ENCODE measurements at regions not wholly inside any gene's neighbourhood (a gene's known extent, or its start where the extent isn't known, plus 50 kb on each side); places are given as distances from the start of the nearest gene placed in this dataset.

DNA sequence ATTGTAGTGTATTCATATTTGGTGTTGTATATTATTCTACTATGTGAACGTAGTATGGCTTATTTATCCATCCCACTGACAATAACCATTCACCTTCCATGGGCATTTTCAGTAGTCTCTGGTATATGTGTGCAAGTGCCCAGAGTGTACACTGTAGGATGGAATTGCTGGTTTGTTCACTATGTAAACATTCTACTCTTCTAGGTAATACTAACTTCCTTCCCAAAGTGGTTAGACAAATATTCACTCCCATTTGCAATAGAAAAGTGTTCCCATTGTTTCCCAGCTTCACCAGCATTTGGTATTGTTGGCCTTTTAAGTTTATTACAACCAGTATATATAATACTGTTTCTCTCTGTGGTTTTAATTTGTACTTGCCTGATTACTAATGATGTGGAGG lies 153.7 kb downstream of the C7orf25 start:
- DNase-seq, result no peak

DNA sequence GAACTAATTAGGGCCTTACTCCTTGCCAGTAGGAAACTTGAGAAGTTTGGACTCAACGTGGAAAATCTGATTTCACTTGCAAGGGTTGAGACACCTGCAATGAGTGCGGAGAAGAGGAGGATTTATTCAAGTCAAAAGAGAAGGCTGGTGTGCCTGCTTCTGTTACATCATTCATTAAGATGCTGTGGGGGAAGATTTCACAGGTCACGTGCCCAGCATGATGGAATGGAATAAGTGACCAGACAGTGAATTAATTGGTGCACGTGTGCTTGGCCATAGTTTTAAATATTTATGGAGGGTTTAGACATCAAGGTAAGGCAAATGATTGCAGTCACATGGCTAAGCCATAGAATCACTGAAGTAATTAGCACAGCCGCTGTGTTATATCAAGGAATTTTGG lies 155.0 kb downstream of the C7orf25 start:
- DNase-seq, result no peak

DNA sequence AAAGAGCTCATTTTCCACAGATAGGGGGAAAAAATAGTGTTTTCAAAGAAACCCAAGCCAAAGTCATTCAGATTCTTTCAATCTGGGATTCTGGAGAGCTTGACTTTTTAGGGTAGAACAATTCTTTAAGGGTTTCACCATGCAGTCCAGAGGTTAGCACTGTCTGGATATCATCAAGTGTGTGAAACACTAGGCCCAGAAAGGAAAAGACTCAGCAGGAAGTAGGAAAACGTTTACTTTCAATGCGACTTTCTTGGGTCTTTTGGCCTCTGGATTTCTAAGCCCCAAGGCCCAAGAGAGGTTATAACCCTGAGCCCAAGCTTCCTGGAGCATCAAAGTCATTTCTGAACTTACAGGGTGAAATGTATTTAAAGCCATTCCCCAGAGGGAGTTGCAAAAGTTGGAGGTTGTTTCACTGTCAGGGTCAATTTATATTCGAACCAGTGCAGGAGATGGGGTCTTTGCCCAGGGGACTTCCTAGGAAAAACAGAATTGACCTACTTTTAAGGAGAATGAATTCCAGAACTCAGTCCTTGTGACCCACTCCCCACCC lies 158.0 kb downstream of the C7orf25 start:
- peak; percentile 51 for DNase-seq

DNA sequence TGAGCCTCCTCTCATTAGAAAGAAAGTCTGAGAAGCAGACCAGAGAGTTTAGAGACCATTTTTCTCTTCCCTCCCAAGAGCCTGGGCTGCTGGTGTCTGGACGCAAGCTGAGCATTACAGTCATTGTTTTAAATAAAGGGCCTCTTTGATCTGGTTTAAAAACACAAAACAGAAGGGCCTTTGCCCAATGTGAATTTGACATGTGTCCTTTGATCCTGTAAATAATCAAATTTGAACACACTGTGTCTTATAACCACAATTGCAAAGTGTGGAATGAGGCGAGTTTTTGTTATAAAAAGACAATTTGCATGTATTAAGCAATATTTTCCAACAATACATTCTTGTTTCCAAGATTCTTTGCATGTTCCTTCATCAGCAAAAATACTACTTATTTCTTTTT lies 158.5 kb downstream of the C7orf25 start:
- no peak for DNase-seq

DNA sequence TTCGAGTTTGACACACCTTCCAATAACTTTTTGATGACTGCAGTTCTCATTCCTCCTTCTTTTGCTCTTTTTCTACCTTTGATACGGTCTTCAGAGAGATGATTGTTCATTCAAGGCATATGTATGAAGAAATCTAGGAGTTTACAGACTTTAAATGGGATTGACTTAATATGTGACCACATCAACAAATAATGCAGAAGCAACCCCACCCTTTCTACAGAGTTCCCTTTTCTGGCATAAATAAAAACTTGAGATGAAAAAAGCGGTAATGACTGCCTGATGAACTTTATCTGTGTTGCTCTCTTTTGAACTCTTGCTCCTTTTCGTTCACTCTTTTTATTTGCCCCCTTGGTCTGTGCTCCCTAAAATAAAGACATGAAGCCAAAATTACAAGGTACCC lies 161.7 kb downstream of the C7orf25 start:
- no peak for DNase-seq

DNA sequence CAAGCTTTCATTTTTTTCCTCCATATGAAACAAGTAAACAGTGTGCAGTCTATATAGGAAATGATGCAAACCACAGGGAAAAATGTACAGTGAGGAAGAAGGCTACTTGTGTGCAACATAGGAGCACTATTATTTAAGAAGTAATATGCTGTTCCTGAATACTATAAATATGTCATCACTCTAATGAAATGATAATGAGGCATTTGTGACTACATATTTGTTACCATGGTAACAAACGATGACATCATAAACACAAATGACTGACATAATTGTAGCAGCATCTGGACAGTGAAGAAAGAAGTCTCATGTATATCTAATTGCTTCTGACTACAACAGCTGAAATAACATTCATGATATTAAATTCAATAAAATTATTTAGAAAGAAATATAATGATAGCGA lies 164.8 kb downstream of the C7orf25 start:
- no peak for DNase-seq

DNA sequence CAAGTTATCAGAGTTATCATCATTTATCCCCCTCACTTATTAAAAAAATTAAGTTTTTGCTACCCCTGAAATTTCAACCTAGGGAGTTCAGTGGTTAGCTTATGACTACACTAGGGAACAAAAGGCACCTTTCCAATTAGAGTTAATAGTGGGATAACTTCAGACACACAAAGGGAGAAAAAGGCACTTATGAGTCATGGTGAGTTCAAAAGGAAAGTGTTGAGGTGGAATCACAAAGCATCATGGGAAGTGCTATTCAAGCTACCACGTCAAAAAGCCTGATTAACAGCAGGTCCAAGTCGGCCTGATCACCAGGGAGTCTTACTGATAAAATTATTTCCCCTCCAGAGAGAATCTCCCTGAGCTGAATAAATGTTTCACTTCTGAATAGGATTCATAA lies 165.7 kb downstream of the C7orf25 start:
- no peak for DNase-seq

DNA sequence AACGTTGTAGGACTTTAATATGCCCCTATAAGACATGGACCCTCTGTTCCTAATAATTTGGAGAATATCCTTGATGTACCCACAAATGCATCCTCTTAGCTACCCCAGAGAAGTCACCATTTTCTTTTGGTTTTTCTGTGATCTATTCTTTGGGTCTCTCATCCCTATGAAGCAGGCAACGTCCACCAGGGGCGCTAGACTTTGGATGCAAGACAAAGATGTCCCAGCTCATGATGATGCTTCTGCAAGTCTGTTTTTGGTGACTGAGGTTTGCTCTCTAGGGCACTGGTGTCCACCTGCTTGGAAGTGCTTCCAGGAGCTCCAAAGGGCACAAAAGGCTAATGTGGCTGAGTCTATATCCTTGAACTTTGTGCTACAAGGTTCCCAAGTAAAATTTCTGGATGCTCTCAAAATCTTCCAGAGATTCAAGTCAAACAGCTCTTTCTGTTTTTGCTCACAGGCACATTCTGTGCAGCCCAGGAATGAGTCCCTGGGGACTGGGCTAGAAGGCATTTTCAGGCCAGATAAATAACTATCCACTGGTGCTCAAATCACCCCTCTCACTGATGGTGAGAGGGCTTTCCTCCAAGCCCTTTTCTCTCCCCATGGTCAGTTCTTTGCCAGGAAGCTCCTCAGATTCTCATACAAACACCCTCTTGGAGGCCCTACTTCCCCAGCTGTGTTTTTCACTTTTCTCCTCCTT lies 166.4 kb downstream of the C7orf25 start:
- no peak for DNase-seq

DNA sequence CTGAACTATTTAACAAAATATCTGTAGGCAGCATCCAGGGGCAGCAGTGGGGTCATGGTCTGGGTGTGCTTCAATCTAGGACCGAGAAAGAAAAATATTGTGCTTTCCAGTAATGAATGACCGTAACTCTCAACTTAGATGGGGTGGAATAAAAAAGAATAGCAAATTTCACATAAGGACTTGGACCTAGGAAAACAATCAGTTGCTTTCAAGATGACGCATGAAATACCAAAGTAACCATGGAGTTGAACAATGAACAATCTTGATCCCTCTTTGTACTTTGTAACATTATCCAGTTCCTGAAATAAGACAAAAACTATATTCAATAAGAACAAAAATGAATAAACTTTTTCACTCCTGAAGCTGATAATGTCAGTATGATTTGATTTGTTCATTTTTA lies 167.1 kb downstream of the C7orf25 start:
- no peak for DNase-seq

DNA sequence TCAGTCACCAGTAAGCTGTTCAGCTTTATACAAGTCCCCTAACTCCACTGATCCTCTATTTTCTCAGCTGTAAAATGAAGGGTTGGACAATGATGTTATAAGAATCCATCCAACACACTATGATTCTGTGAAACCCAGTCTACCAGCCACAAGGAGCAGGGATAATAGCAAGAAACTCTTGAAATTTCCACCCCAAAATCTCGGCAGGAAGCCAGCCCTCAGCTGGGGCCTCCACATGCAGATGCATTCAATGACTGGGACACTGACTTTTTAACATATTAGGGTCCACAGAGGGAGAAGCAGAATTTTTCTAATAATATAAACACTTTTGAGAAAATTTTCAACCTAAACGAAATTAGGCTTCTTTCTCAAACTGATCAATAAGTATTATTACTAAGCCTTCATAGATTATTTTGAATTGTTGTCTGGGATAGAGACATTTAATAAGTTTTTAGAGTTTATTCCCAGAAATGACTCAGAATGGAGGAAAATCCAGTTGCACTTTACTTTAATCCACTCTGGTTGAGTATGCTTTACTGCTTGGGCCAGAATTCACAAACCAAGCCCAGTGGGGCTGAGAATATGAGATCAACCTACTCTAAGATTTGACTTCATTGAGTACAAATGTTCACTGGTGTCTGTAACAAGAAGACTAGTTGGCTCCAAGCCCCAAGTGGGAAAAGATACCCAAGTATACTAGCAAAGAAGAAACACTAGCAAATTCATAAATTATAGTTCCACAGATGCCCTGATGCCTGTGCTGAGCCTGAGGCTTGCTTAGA lies 168.6 kb downstream of the C7orf25 start:
- DNase-seq, result no peak

DNA sequence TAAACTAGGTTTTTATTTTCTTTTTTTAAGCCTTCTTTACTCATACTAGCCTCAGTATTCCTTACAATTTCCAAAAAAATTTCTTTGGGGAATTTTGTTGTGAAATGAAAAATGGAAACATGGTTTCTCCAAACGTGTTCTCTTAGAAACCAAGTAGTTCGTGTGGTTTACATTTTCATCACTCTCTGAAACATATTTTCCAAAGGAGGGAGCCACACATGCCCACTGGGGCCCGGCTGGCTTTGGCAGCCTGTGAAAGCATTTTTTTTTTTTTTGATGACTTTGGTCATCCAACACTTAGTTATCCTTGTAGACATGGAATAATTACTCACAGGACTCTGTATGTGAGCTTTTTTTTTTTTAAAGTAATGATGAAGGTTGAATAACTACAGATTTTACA lies 169.6 kb downstream of the C7orf25 start:
- DNase-seq, result no peak

DNA sequence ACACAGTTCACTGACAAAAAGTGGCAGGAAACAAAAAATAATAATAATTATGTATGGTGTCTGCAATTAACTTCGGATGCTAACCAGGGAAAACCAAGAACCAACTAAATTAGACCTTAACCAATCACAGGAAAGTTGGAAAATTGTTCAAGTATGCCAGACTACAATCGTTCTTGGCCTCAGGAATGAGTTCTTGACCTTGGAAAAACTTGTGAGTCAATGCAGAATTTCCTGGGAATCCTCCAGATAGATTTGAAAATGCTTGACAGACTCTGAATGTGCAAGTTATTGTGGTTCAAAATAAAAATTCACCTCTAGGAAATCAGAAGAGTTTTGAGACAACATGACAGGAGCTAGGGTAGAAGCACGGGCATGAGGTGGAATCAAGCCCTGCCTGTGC lies 171.5 kb downstream of the C7orf25 start:
- DNase-seq, result no peak

DNA sequence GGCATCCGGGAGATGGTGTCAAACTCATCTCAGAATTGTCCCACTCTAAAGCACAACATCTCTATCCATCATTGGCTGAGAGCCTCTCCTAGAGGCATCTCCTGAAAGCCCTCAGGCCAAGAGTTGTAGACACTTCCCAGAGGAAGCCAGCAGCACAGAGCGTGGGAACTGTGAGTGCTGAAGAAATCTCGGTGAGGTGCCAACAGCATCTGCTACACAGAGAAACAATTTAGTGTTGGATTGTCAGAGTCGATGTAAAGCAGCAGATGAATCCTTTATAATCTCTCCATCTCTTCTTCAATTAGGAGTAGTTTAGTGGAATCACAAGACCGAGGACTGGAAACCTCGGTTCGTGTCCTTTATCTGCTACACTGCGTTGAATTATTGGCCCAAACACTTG lies 172.2 kb downstream of the C7orf25 start:
- DNase-seq, result no peak

DNA sequence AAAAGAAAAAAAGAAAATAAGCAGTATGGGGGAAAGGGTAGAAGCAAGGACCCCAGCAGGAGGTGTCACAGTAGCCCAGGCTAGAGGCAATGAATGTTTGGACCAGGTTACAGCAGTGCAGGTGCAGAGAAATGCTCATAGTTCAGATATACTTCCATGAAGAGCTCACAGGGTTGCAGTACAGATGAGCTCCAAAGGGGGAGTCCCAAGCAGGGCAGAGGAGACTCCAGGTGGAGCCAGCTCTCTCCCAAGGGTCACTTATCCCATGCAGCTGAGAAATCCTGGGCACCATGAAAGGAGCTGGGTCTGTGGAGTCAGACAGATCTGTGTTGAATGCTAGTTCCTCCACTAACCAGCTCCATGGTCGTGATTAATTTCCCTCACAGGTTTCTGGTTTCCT lies 174.9 kb downstream of the C7orf25 start:
- DNase-seq, result no peak

DNA sequence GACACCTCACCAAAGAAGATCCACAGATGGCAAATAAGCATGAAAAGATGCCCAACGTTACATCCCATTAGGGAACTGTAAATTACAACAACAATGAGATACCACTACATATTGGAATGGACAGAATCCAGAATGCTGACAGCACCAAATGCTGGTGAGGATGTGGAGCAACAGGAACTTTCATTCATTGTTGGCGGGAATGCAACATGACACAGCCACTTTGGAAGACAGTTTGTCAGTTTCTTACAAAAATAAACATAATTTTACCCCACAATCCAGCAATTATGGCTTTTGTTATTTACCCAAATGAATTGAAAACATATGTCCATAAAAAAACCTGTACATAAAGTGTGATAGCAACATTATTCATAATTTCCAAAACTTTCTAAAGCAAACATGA lies 176.8 kb downstream of the C7orf25 start:
- no peak for DNase-seq

DNA sequence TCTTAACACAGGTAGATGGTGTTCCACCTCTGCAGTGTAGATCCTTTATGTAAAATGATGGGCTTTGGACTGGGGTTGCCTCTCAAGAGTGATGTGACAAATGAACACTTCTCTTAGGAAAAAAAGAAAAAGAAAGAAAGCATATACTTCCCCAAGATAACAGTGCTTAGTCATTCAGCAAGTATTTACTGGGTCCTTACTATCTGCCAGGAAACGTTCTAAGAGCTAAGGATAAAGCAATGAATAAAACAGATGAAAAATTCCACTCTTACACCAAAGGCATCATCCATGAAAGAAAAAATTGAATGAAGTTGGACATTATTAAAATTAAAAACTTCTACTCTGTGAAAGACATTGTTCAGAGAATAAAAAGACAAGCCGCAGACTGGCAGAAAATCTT lies 177.3 kb downstream of the C7orf25 start:
- no peak for DNase-seq

DNA sequence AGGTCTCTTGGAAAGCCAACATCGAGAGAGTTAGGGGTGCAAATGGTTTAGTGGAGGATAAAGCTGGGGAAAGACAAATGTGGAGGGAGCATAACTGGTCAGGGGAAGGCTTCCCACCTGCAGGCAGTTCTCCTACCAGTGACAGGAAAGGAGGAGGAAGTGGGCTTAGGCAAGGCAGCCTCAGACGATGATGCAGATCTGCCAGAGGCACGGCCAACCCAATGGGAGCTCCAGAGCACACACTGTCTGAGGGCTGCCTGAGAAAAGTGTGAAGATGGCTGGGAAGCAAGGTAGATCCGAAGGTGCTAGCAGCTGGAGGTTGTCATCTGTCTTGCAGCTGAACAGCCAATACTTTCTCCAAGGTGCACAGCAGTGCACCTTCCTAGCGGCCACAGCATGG lies 178.8 kb downstream of the C7orf25 start:
- no peak for DNase-seq

DNA sequence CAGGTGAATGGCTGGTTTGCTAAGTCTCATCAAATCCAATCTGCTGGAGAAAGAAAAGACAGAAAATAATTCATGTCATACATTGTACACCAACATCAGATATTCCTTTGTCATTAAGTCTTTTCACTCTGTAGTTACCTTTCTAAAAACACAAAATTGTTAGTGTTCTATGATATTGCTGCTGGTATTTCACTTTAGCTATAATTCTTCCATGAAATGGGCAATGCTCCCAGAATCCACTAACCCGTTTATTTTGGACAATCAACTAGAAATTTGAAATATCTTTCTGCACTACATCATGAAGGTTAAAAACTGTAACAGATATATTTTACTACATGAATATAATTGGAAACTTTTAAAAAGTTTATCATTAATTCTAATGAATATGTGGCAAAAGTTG lies 181.3 kb downstream of the C7orf25 start:
- DNase-seq, result no peak

DNA sequence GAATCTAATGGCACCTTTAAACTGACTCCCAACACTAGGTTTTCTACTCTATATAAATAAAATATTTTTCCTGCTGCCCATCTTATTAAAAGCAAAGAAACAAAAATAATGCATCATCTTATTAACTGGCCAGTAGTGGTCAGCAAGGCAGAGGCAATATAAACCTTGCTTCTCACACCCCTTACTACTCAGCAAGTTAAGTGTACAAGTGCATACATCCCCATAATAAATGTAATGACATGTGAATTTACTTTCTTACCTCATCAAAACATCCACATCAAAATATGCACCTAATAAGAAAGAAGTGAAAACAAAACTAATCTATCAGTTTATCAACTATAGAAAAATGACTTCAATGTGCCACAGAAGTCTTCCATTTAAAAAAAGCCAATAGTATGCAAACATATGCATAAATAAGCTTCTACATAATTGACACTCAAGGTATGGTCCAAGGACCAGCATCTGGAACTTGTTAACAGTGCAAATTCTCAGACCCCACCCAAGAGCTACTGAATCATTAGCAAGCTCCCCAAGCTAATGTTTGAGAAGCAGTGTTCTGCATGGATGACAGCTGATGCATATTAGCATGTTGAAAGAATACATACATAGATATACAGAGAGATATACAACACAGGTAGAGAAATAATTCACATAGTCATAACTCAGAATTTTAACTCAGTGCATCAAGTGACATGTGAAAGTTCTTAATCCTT lies 182.7 kb downstream of the C7orf25 start:
- no peak for DNase-seq

DNA sequence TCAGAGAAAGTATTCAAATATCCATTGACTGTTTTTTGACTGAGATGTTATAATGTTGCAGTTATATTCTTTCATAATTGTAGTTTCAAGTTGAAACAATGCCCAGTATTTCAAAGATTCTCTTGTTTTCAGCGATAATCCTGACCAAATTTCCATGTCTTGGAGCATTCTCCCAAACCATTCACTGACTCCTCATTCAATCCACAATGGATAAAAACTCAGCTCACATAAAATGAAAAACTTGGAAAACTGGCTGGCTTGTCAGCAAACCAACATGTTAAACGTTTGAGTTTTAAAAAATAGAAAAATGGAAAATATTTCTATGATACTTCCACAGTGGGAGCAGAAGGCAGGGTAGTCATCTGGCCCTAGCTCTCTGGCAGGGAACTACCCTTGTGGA lies 184.4 kb downstream of the C7orf25 start:
- no peak for DNase-seq

DNA sequence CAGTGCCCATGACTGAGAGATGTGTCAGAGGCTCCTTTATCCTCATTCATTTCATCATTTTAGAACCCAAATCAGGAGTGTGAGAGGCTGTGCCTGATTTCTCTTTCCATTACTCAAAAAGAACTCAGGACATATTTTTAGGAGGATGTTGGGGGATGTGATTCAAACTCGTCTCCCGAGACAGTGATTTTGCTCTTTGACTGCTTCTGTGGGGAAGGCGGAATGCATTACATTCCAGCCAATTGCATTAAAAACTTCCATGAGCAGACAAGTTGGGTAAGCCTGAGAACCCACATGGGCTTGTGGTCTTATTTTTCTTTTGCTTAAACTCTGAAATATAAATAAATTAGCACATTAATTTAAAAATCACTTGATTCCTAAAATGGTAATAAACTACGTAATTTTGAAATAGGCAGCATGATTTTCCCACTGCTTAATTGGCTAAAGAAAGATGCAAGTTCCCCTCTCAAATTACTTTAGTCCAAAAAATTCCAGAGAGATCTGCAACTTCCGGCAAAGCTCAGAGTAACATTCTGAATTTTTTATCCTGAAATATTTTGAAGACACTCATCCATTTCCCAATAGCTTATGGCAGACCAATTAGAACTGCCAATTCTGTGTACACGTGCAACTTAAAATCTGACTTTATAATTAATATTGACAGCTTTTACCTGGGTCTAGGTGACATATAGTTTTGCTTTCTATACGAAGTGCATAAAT lies 185.6 kb downstream of the C7orf25 start:
- no peak for DNase-seq

DNA sequence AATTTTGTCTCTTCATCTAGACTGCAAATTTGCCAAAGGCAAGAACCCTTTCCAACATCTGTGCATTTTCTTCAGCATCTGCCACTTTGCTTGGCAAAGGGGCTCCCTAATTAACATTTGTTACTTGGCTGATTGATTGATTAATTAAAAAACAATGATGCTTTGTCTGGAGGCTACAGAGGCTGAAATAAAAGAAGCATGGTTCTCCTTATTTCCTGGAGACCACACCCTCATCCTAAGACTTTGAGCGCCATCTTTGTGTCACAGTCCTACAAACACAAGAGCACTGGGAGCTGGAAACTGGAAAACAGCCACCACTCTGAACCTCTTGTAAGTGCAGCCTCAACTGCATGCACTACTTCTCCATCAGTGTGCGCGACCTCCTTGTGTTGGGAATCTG lies 189.2 kb downstream of the C7orf25 start:
- no peak for DNase-seq
